CD14-positive monocyte (primary cell): ENCODE measurements at regions not wholly inside any gene's neighbourhood (a gene's known extent, or its start where the extent isn't known, plus 50 kb on each side); places are given as distances from the start of the nearest gene placed in this dataset.

Experiments
- DNase-seq, 3 donors: peaks; one replicate each; pipeline ENCODE4 v3.0.0-alpha.2; 2011 to 2022
- H2AFZ ChIP-seq: 2 replicates; pipeline ENCODE4 v1.6.0; 2012; ENCODE audit warnings: mild to moderate bottlenecking, low read depth, low read length, inconsistent platforms; ENCODE audit not compliant: insufficient read depth, poor library complexity, severe bottlenecking
- H3K27ac ChIP-seq, 2 donors: 1 replicate in 1 of 2; 2 replicates in 1 of 2; pipeline ENCODE4 v1.5.1; 2012 to 2013; ENCODE audit warnings: low read length in 2 of 2, control low read depth in 1 of 2, inconsistent platforms in 1 of 2, low read depth in 1 of 2, mild to moderate bottlenecking in 1 of 2
- H3K27me3 ChIP-seq, 2 donors: one replicate each; pipeline versions ENCODE4 v1.6.0 to v1.6.1; 2011 to 2013; ENCODE audit warnings: low read length in 2 of 2; ENCODE audit not compliant: control insufficient read depth in 2 of 2, insufficient read depth in 2 of 2
- H3K36me3 ChIP-seq, 2 donors: replicated peaks in 1 of 2; 1 replicate in 1 of 2; 2 replicates in 1 of 2; pipeline versions ENCODE4 v1.5.1 to v1.6.1; 2012 to 2013; ENCODE audit warnings: low read length in 2 of 2, control low read depth in 1 of 2, inconsistent platforms in 1 of 2, mild to moderate bottlenecking in 1 of 2; ENCODE audit not compliant: insufficient read depth in 2 of 2, control insufficient read depth in 1 of 2
- H3K4me1 ChIP-seq, 2 donors: 1 replicate in 1 of 2; 2 replicates in 1 of 2; pipeline versions ENCODE4 v1.5.1 to v1.6.1; 2012 to 2013; ENCODE audit warnings: low read length in 2 of 2, control low read depth in 1 of 2, inconsistent platforms in 1 of 2, mild to moderate bottlenecking in 1 of 2, moderate library complexity in 1 of 2; ENCODE audit not compliant: insufficient read depth in 2 of 2, control insufficient read depth in 1 of 2
- H3K4me2 ChIP-seq: replicated peaks from 2 replicates; pipeline ENCODE3; 2012; ENCODE audit warnings: low read length, moderate library complexity, mild to moderate bottlenecking; ENCODE audit not compliant: poor library complexity, severe bottlenecking; ENCODE audit errors: extremely low read depth
- H3K4me3 ChIP-seq, 3 experiments: fragments of 200-600 bp in 1 of 3; sonication (generic) in 1 of 3; replicated peaks in 1 of 3; 1 replicate in 2 of 3; 2 replicates in 1 of 3; pipeline ENCODE4 v1.5.1; 2011 to 2013; ENCODE audit warnings: low read length in 3 of 3, mild to moderate bottlenecking in 3 of 3, control low read depth in 2 of 3, low read depth in 2 of 3, inconsistent platforms in 1 of 3, moderate library complexity in 1 of 3
- H3K79me2 ChIP-seq: 2 replicates; pipeline ENCODE4 v1.6.0; 2012; ENCODE audit warnings: mild to moderate bottlenecking, control low read depth, inconsistent platforms, low read length, moderate library complexity; ENCODE audit not compliant: insufficient read depth
- H3K9ac ChIP-seq: 2 replicates; pipeline ENCODE4 v1.6.0; 2017; ENCODE audit warnings: low read length, mild to moderate bottlenecking; ENCODE audit not compliant: insufficient read depth, poor library complexity, severe bottlenecking
- H3K9me3 ChIP-seq, 2 donors: replicated peaks in 1 of 2; 1 replicate in 1 of 2; 2 replicates in 1 of 2; pipeline versions ENCODE4 v1.5.1 to v1.6.1; 2012 to 2013; ENCODE audit warnings: low read length in 2 of 2, control low read depth in 1 of 2; ENCODE audit not compliant: control insufficient read depth in 1 of 2, insufficient read depth in 1 of 2
- H4K20me1 ChIP-seq: 2 replicates; pipeline ENCODE4 v1.6.0; 2012; ENCODE audit warnings: mild to moderate bottlenecking, low read length, control low read depth, moderate library complexity; ENCODE audit not compliant: insufficient read depth
- H3K27ac Mint-ChIP-seq, 7 donors: one replicate each; pipeline ENCODE4 v1.8.0; 2020; ENCODE audit warnings: mild to moderate bottlenecking in 7 of 7, mixed read lengths in 7 of 7, moderate library complexity in 6 of 7, inconsistent platforms in 2 of 7
- H3K27me3 Mint-ChIP-seq, 3 donors: one replicate each; pipeline ENCODE4 v1.8.0; 2021 to 2022; ENCODE audit warnings: low read depth in 3 of 3, mild to moderate bottlenecking in 3 of 3, mixed read lengths in 3 of 3, moderate library complexity in 3 of 3, inconsistent platforms in 1 of 3
- H3K36me3 Mint-ChIP-seq, 2 donors: one replicate each; pipeline ENCODE4 v1.8.0; 2020; ENCODE audit warnings: mixed read lengths in 2 of 2, inconsistent platforms in 1 of 2, mild to moderate bottlenecking in 1 of 2
- H3K4me1 Mint-ChIP-seq: one replicate; pipeline ENCODE4 v1.8.0; 2020; ENCODE audit warnings: mild to moderate bottlenecking, mixed read lengths
- H3K4me3 Mint-ChIP-seq, 2 donors: one replicate each; pipeline ENCODE4 v1.8.0; 2020; ENCODE audit warnings: mild to moderate bottlenecking in 2 of 2, mixed read lengths in 2 of 2, moderate library complexity in 1 of 2
- H3K9me3 Mint-ChIP-seq, 7 donors: one replicate each; pipeline ENCODE4 v1.8.0; 2020 to 2022; ENCODE audit warnings: mixed read lengths in 7 of 7, mild to moderate bottlenecking in 6 of 7, moderate library complexity in 6 of 7, inconsistent platforms in 2 of 7
- CTCF ChIP-seq: fragments of 200-600 bp; IDR thresholded peaks from one replicate; pipeline ENCODE4 v1.8.0; 2022; ENCODE audit warnings: antibody characterized with exemption, mild to moderate bottlenecking
- whole genome bisulfite sequencing: methylation state at CpG from one replicate; pipeline ENCODE4 v1.1.5; 2013; ENCODE audit warnings: missing lambda C conversion rate; ENCODE audit not compliant: insufficient coverage; 5-methylcytosine and 5-hydroxymethylcytosine counted together
- intact Hi-C, 2 donors: fragments of 100-400 bp; cut with micrococcal nuclease; formaldehyde crosslinking; loops; one replicate each; pipeline versions ENCODE4 v1.15.0 to v1.15.1; 2023

- Mint-ChIP-seq H3K27me3 (peaks cover 3 to 5% (median 4%) of the 10 kb centered on the region in 3 donors), H3K27ac (peak overlapping the region in 1 of 7 donors; percentile 23), H3K4me3 (no peak overlapping the region), H3K4me1 (no peaks in the 10 kb centered on the region), H3K36me3 (no peaks in the 10 kb centered on the region), H3K9me3 (peaks cover 0 to 5% (median 2%) of the 10 kb centered on the region in 7 donors)
- no peak overlapping the region for H3K9ac ChIP-seq
- H3K79me2 ChIP-seq: no peaks in the 10 kb centered on the region
- intact Hi-C loops: no loop called here
- H3K27ac ChIP-seq: no peak overlapping the region
- H3K27me3 ChIP-seq: no peaks in the 10 kb centered on the region
- no peak overlapping the region for H3K4me2 ChIP-seq
- H3K4me3 ChIP-seq: no peak overlapping the region
- no peak overlapping the region for H2AFZ ChIP-seq
- H3K4me1 ChIP-seq: no peaks in the 10 kb centered on the region
- no peaks in the 10 kb centered on the region for H4K20me1 ChIP-seq
- TF ChIP-seq CTCF: no peak
- no CpG with 5 or more reads among the region's 3 CpGs for WGBS
- no peaks in the 10 kb centered on the region for H3K36me3 ChIP-seq
- no peak for DNase-seq
- H3K9me3 ChIP-seq: no peaks in the 10 kb centered on the region
Measured at GRCh38 chr13:39233519-39233918, 195.3 kb downstream of the NHLRC3 start.

- H3K27me3 Mint-ChIP-seq: peaks cover 0 to 2% (median 0%) of the 10 kb centered on the region in 3 donors
- Histone ChIP-seq H3K36me3 (no peaks in the 10 kb centered on the region), H3K4me2 (no peak overlapping the region), H2AFZ (no peak overlapping the region), H3K4me3 (no peak overlapping the region), H3K79me2 (no peaks in the 10 kb centered on the region), H4K20me1 (no peaks in the 10 kb centered on the region), H3K27me3 (no peaks in the 10 kb centered on the region), H3K9ac (no peak overlapping the region), H3K27ac (no peak overlapping the region), H3K4me1 (no peaks in the 10 kb centered on the region), H3K9me3 (no peaks in the 10 kb centered on the region)
- no peaks in the 10 kb centered on the region for H3K4me1 Mint-ChIP-seq
- TF ChIP-seq CTCF: no peak
- WGBS: 88% methylated on average over 7 of the region's 7 CpGs
- H3K4me3 Mint-ChIP-seq: no peak overlapping the region
- no peaks in the 10 kb centered on the region for H3K36me3 Mint-ChIP-seq
- no peak overlapping the region for H3K27ac Mint-ChIP-seq
- no peak for DNase-seq
- intact Hi-C loops: no loop called here
- no peaks in the 10 kb centered on the region for H3K9me3 Mint-ChIP-seq
Measured at GRCh38 chr13:39244561-39245230, 206.4 kb downstream of the NHLRC3 start.
